ENCODE measurements at regions not wholly inside any gene's neighbourhood (a gene's known extent, or its start where the extent isn't known, plus 50 kb on each side); places are given as distances from the start of the nearest gene placed in this dataset.

- no peak overlapping the region for H3K27ac ChIP-seq
- TF ChIP-seq CTCF (IDR thresholded peaks at IDR 0.05) (no peak), ZFX (IDR thresholded peaks at IDR 0.05; ENCODE audit: borderline replicate concordance) (no peak)
Observed at GRCh38 chr1:104072915-104073371, 323.2 kb downstream of the AMY1C start.

- TF ChIP-seq CTCF (IDR thresholded peaks at IDR 0.05) (no peak), ZFX (IDR thresholded peaks at IDR 0.05; ENCODE audit: borderline replicate concordance) (no peak)
Observed at GRCh38 chr1:104073463-104073902, 323.8 kb downstream of the AMY1C start.

GRCh38 chr1:104082221-104082620 is 332.5 kb downstream of the AMY1C start:
- no peak overlapping the region for H3K27ac ChIP-seq
- TF ChIP-seq ZFX (IDR thresholded peaks at IDR 0.05; ENCODE audit: borderline replicate concordance), result no peak

More at GRCh38 chr1:104073463-104073902, 323.8 kb downstream of the AMY1C start:
- no peak overlapping the region for H3K27ac ChIP-seq

GRCh38 chr1:104084380-104084779 is 334.7 kb downstream of the AMY1C start:
- TF ChIP-seq CTCF (IDR thresholded peaks at IDR 0.05) (no peak), ZFX (IDR thresholded peaks at IDR 0.05; ENCODE audit: borderline replicate concordance) (no peak)
- H3K27ac ChIP-seq, result no peak overlapping the region

GRCh38 chr1:104092698-104093097 is 343.0 kb downstream of the AMY1C start:
- no peak overlapping the region for H3K27ac ChIP-seq
- TF ChIP-seq CTCF (IDR thresholded peaks at IDR 0.05) (no peak), ZFX (IDR thresholded peaks at IDR 0.05; ENCODE audit: borderline replicate concordance) (no peak)

- no peak overlapping the region for H3K27ac ChIP-seq
- TF ChIP-seq ZFX (IDR thresholded peaks at IDR 0.05; ENCODE audit: borderline replicate concordance) (no peak), CTCF (IDR thresholded peaks at IDR 0.05) (no peak)
Observed at GRCh38 chr1:104098837-104099236, 349.1 kb downstream of the AMY1C start.

- TF ChIP-seq CTCF (IDR thresholded peaks at IDR 0.05), result no peak
- no peak for TF ChIP-seq ZFX (IDR thresholded peaks at IDR 0.05; ENCODE audit: borderline replicate concordance)
- H3K27ac ChIP-seq, result no peak overlapping the region
Observed at GRCh38 chr1:104100115-104100514, 350.4 kb downstream of the AMY1C start.

GRCh38 chr1:104105465-104105864 is 355.8 kb downstream of the AMY1C start:
- no peak for TF ChIP-seq ZFX (IDR thresholded peaks at IDR 0.05; ENCODE audit: borderline replicate concordance)
- no peak for TF ChIP-seq CTCF (IDR thresholded peaks at IDR 0.05)
- no peak overlapping the region for H3K27ac ChIP-seq
